ENCODE measurements at regions not wholly inside any gene's neighbourhood (a gene's known extent, or its start where the extent isn't known, plus 50 kb on each side); places are given as distances from the start of the nearest gene placed in this dataset.

GRCh38 chr13:44649104-44649428, 72.9 kb upstream of the TSC22D1 start:
- TF ChIP-seq CTCF (IDR thresholded peaks at IDR 0.05) = no peak
- TF ChIP-seq POLR2A (IDR thresholded peaks at IDR 0.05) = no peak

Data from thyroid gland (tissue), 4 donors.